SH-SY5Y (cell line): ENCODE measurements at regions not wholly inside any gene's neighbourhood (a gene's known extent, or its start where the extent isn't known, plus 50 kb on each side); places are given as distances from the start of the nearest gene placed in this dataset.
A peak's percentile ranks its signal among the peaks of the same experiment; 100 is the strongest.

ENCODE experiments used
- GATA2 ChIP-seq: IDR thresholded peaks from 2 replicates; pipeline ENCODE4 v1.6.1; 2011; ENCODE audit warnings: mild to moderate bottlenecking, low read depth, low read length
- GATA3 ChIP-seq: IDR thresholded peaks from 2 replicates; pipeline ENCODE4 v1.6.1; 2011; ENCODE audit warnings: low read depth, mild to moderate bottlenecking, low read length, moderate library complexity

GRCh38 chr11:79809487-79809886 lies 368.7 kb upstream of the TENM4 start:
- TF ChIP-seq GATA2 (no peak), GATA3 (no peak)

GRCh38 chr11:79807506-79807905 lies 366.7 kb upstream of the TENM4 start:
- TF ChIP-seq GATA2 (no peak), GATA3 (no peak)

- peak; percentile 55 for TF ChIP-seq GATA3
- peak; percentile 78 for TF ChIP-seq GATA2
These were observed 355.9 kb upstream of the TENM4 start for GRCh38 chr11:79796704-79797103.

- TF ChIP-seq GATA3: no peak
- no peak for TF ChIP-seq GATA2
These were observed 353.9 kb upstream of the TENM4 start for GRCh38 chr11:79794484-79795393.

GRCh38 chr11:79794057-79794456 lies 353.2 kb upstream of the TENM4 start:
- TF ChIP-seq GATA3 (no peak), GATA2 (no peak)

GRCh38 chr11:79786961-79787360 lies 346.1 kb upstream of the TENM4 start:
- TF ChIP-seq GATA3: no peak
- no peak for TF ChIP-seq GATA2

- TF ChIP-seq GATA3 (no peak), GATA2 (no peak)
These were observed 343.0 kb upstream of the TENM4 start for GRCh38 chr11:79783833-79784232.

- TF ChIP-seq GATA3 (no peak), GATA2 (no peak)
These were observed 327.5 kb upstream of the TENM4 start for GRCh38 chr11:79768343-79768742.

GRCh38 chr11:79762279-79762921 lies 321.6 kb upstream of the TENM4 start:
- TF ChIP-seq GATA3 (no peak), GATA2 (no peak)

- TF ChIP-seq GATA2 (no peak), GATA3 (no peak)
These were observed 317.5 kb upstream of the TENM4 start for GRCh38 chr11:79758325-79758724.

GRCh38 chr11:79747406-79747805 lies 306.6 kb upstream of the TENM4 start:
- TF ChIP-seq GATA3 (no peak), GATA2 (no peak)

- TF ChIP-seq GATA2 (no peak), GATA3 (no peak)
These were observed 304.1 kb upstream of the TENM4 start for GRCh38 chr11:79744941-79745340.

- no peak for TF ChIP-seq GATA3
- TF ChIP-seq GATA2: 0 out of 2 replicates have a peak, but pooled peaks have one; percentile 31
These were observed 301.3 kb upstream of the TENM4 start for GRCh38 chr11:79742176-79742575.

- TF ChIP-seq GATA2: no peak
- TF ChIP-seq GATA3: no peak
These were observed 298.8 kb upstream of the TENM4 start for GRCh38 chr11:79739591-79739990.

GRCh38 chr11:79727221-79727620 lies 286.4 kb upstream of the TENM4 start:
- TF ChIP-seq GATA2: no peak
- TF ChIP-seq GATA3: no peak
